22Rv1 (cell line): ENCODE measurements at regions not wholly inside any gene's neighbourhood (a gene's known extent, or its start where the extent isn't known, plus 50 kb on each side); places are given as distances from the start of the nearest gene placed in this dataset.

Source experiments
- CTCF ChIP-seq: fragments of 450-650 bp; IDR thresholded peaks from 2 replicates; pipeline ENCODE4 v1.5.1; 2017; ENCODE audit warnings: mild to moderate bottlenecking
- ZFX ChIP-seq: fragments of 450-650 bp; IDR thresholded peaks from 2 replicates; pipeline ENCODE4 v1.6.1; 2017; ENCODE audit warnings: antibody characterized with exemption, borderline replicate concordance

GRCh38 chr4:100739426-100739825 is 221.6 kb upstream of the EMCN start:
- TF ChIP-seq CTCF (no peak), ZFX (no peak)
